T-helper 17 cell (primary cell): ENCODE measurements at regions not wholly inside any gene's neighbourhood (a gene's known extent, or its start where the extent isn't known, plus 50 kb on each side); places are given as distances from the start of the nearest gene placed in this dataset.
"Not testable (repeated sequence)": the region's sequence is repeated elsewhere in the genome, so short reads cannot be mapped to it uniquely, and the experiment has no call there.

Experiments used
- ATAC-seq: fragments of 150-1000 bp; cut with Tn5 transposase; 2 replicates; pipeline ENCODE4 v1.10.0; 2021; ENCODE audit warnings: mild to moderate bottlenecking, moderate library complexity
- DNase-seq, 3 donors: peaks; one replicate each; pipeline versions ENCODE4 v3.0.0 to v3.0.0-alpha.2; 2020 to 2021
- H3K9me3 ChIP-seq: one replicate; pipeline ENCODE4 v1.7.0; 2013; ENCODE audit warnings: low read length, mild to moderate bottlenecking; ENCODE audit not compliant: control insufficient read depth, poor library complexity, severe bottlenecking
- H3K27ac Mint-ChIP-seq: one replicate; pipeline ENCODE4 v1.8.0; 2022; ENCODE audit warnings: mild to moderate bottlenecking, moderate library complexity, mixed read lengths
- H3K27me3 Mint-ChIP-seq: one replicate; pipeline ENCODE4 v1.8.0; 2022; ENCODE audit warnings: mixed read lengths
- H3K36me3 Mint-ChIP-seq: one replicate; pipeline ENCODE4 v1.8.0; 2022; ENCODE audit warnings: low read depth, mixed read lengths
- H3K4me1 Mint-ChIP-seq: one replicate; pipeline ENCODE4 v1.8.0; 2022; ENCODE audit warnings: mild to moderate bottlenecking, mixed read lengths
- H3K4me3 Mint-ChIP-seq: one replicate; pipeline ENCODE4 v1.8.0; 2022; ENCODE audit warnings: mild to moderate bottlenecking, moderate library complexity, mixed read lengths

DNA sequence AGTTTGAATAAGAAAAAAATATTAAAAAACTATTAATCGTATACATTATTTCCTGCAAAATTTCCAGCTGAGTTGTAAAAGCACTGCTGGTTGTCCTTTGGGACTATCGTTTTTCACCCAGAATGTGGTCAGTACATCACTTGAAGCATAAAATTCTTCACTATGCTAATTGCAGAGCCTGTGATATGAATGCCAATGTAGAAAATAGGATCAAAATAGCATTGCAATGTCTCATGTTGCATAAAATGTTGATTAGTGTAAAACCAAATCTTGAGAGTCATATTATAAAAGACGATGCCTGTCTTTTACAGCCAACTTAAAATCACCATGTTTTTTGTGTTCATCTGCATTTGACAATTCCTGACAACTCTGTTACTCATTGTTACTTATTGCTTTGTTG, 207.7 kb downstream of the MMUT start:
- Mint-ChIP-seq H3K4me1 (no peaks in the 10 kb centered on the region), H3K27ac (no peak overlapping the region), H3K27me3 (no peaks in the 10 kb centered on the region), H3K4me3 (no peak overlapping the region), H3K36me3 (no peaks in the 10 kb centered on the region)
- no peaks in the 10 kb centered on the region for H3K9me3 ChIP-seq
- ATAC-seq, result no peak
- DNase-seq, result no peak

DNA sequence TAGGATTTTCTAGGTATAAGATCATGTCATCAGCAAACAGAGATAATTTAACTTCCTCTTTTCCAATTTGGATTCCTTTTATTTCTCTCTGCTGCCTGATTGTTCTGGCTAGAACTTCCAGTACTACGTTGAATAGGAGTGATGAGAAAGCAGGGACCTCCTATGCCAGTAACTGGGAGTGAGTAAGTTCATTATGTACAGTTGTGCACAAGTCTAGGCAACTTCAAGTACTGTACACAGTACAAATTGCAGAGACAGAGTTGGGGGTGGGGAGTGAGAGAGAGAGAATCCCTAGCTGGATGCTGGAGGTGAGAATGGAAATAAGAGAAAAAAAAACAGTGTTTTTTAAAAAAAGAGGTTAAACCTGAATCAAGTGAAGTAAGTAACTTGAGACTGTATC, 210.2 kb downstream of the MMUT start:
- H3K4me3 Mint-ChIP-seq, result no peak overlapping the region
- H3K27me3 Mint-ChIP-seq, result no peaks in the 10 kb centered on the region
- no peak for DNase-seq
- ATAC-seq, result no peak
- no peaks in the 10 kb centered on the region for H3K9me3 ChIP-seq
- H3K4me1 Mint-ChIP-seq, result no peaks in the 10 kb centered on the region
- no peak overlapping the region for H3K27ac Mint-ChIP-seq
- no peaks in the 10 kb centered on the region for H3K36me3 Mint-ChIP-seq

GRCh38 chr6:49233483-49233882, 229.6 kb downstream of the MMUT start:
- DNase-seq (no peak), ATAC-seq (no peak)
- Mint-ChIP-seq H3K27ac (no peak overlapping the region), H3K27me3 (no peaks in the 10 kb centered on the region), H3K4me1 (no peaks in the 10 kb centered on the region), H3K36me3 (no peaks in the 10 kb centered on the region), H3K4me3 (no peak overlapping the region)
- no peaks in the 10 kb centered on the region for H3K9me3 ChIP-seq

DNA sequence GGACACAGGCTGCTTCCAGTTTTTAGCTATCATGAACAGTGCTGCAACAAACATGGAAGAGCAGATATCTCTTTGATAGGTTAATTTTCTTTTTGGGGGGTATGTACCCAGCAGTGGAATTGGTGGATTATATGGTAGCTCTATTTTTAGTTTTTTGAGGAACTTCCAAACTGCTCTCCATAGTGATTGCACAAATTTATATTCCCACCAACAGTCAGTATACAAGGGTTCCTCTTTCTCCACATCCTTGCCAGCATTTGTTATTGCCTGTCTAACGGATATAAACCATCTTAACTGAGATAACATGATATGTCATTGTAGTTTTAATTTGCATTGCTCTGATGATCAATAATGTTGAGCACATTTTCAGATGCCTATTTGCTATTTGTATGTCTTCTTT, 237.6 kb downstream of the MMUT start:
- DNase-seq (no peak), ATAC-seq (no peak)
- Mint-ChIP-seq H3K27ac (no peak overlapping the region), H3K27me3 (no peaks in the 10 kb centered on the region), H3K4me3 (no peak overlapping the region), H3K36me3 (no peaks in the 10 kb centered on the region), H3K4me1 (no peaks in the 10 kb centered on the region)
- H3K9me3 ChIP-seq, result no peaks in the 10 kb centered on the region

- no peaks in the 10 kb centered on the region for H3K9me3 ChIP-seq
- no peaks in the 10 kb centered on the region for H3K36me3 Mint-ChIP-seq
- ATAC-seq (no peak), DNase-seq (no peak)
- no peaks in the 10 kb centered on the region for H3K27me3 Mint-ChIP-seq
- no peak overlapping the region for H3K4me3 Mint-ChIP-seq
- no peaks in the 10 kb centered on the region for H3K4me1 Mint-ChIP-seq
- no peak overlapping the region for H3K27ac Mint-ChIP-seq
Observed at GRCh38 chr6:49220293-49220692, 242.8 kb downstream of the MMUT start.

GRCh38 chr6:49205526-49205925, 257.5 kb downstream of the MMUT start:
- ATAC-seq (no peak), DNase-seq (no peak)
- no peak overlapping the region for H3K27ac Mint-ChIP-seq
- no peaks in the 10 kb centered on the region for H3K27me3 Mint-ChIP-seq
- H3K4me3 Mint-ChIP-seq, result no peak overlapping the region
- no peaks in the 10 kb centered on the region for H3K4me1 Mint-ChIP-seq
- H3K36me3 Mint-ChIP-seq, result no peaks in the 10 kb centered on the region
- H3K9me3 ChIP-seq, result no peaks in the 10 kb centered on the region

DNA sequence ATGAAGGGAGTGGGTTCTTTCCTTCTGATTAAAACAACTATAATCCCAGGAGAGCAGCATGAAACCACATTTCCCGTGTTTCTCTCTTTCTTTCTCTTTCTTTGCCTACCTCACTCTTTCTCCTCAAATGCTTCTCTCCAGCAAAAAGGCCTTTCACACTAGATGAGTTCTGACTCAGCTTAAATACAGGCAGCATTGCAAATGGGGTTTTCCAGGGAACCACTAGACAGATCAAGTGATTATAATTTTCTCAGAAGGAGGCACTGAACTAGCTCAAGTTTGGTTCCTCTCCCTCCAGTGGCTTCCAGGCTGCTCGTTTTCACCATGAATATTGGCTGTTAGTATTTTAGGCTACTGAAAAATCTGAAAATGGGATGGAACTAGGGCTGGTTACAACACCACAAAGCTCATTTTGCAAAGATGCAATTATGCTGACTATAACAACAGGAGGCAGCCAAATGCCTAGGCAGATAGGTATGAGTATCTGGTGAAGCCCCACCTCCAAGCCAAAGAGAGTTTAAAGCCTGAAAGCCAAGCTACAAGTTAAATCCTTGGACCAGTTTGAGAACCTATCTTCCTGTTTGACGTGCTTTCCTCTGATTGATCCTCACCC, 260.0 kb downstream of the MMUT start:
- Mint-ChIP-seq H3K4me3 (no peak overlapping the region), H3K27me3 (no peaks in the 10 kb centered on the region), H3K36me3 (no peaks in the 10 kb centered on the region), H3K4me1 (no peaks in the 10 kb centered on the region), H3K27ac (no peak overlapping the region)
- no peak for DNase-seq
- no peak for ATAC-seq
- H3K9me3 ChIP-seq, result no peaks in the 10 kb centered on the region

GRCh38 chr6:49198015-49198414, 265.0 kb downstream of the MMUT start:
- no peaks in the 10 kb centered on the region for H3K27me3 Mint-ChIP-seq
- no peak overlapping the region for H3K27ac Mint-ChIP-seq
- no peak for DNase-seq
- no peaks in the 10 kb centered on the region for H3K36me3 Mint-ChIP-seq
- no peaks in the 10 kb centered on the region for H3K4me1 Mint-ChIP-seq
- ATAC-seq, result no peak
- no peak overlapping the region for H3K4me3 Mint-ChIP-seq
- H3K9me3 ChIP-seq, result no peaks in the 10 kb centered on the region

DNA sequence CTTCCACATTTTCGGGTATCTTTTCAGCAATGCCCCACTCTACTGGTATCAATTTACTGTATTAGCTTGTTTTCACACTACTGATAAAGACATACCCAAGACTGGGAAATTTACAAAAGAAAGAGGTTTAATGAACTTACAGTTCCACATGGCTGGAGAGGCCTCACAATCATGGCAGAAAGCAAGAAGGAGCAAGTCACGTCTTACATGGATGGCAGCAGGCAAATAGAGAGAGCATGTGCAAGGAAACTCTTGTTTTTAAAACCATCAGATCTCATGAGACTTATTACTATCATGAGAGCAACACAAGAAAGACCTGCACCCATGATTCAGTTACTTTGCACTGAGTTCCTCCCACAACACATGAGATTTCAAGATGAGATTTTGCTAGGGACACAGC, 300.7 kb downstream of the MMUT start:
- H3K9me3 ChIP-seq, H3K4me1 Mint-ChIP-seq, ATAC-seq, H3K4me3 Mint-ChIP-seq, DNase-seq, H3K36me3 Mint-ChIP-seq, H3K27ac Mint-ChIP-seq, H3K27me3 Mint-ChIP-seq: not testable (repeated sequence)

DNA sequence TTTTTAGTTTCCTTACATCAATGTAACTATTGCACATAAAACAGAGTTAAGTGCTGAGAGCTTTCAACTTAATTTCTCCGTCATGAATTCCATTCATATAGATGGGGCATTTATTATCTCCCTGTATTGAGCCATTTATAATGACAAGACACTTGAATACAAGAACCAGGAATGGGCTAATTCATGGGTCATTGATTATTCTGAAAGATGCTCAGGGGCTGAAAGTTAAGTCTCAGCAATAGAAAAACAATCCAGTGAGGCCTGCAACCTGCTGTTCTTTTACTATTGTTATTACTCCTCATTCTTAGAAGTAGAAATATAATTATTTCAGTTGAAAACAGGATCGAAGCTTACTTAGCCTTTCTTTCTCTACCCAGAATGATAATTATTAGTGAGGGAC, 307.7 kb downstream of the MMUT start:
- Mint-ChIP-seq H3K27me3 (no peaks in the 10 kb centered on the region), H3K27ac (no peak overlapping the region), H3K36me3 (no peaks in the 10 kb centered on the region), H3K4me1 (no peaks in the 10 kb centered on the region), H3K4me3 (no peak overlapping the region)
- H3K9me3 ChIP-seq, result peaks cover under 1% of the 10 kb centered on the region
- no peak for DNase-seq
- ATAC-seq, result no peak

DNA sequence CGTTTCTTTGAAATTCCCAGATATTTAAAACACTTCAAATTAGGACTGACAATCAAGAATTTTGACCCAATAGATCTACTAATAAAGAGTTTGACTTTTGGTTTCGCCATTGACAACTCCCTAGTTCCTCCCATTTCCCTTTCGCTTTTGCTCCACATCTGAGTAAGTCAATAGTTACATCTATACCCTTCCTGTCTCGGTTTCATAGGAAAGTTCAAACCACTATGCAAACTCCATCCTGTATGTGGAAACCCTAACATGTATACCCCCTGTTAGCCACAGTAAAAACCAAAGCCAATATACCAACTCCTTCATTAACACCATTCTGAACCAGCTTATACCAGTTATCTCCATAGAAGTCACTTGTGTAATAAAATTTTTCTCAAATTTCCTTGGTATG, 311.1 kb downstream of the MMUT start:
- ATAC-seq (no peak), DNase-seq (no peak)
- Mint-ChIP-seq H3K27ac (no peak overlapping the region), H3K27me3 (no peaks in the 10 kb centered on the region), H3K4me1 (no peaks in the 10 kb centered on the region), H3K4me3 (no peak overlapping the region), H3K36me3 (no peaks in the 10 kb centered on the region)
- H3K9me3 ChIP-seq, result peaks cover 4% of the 10 kb centered on the region

DNA sequence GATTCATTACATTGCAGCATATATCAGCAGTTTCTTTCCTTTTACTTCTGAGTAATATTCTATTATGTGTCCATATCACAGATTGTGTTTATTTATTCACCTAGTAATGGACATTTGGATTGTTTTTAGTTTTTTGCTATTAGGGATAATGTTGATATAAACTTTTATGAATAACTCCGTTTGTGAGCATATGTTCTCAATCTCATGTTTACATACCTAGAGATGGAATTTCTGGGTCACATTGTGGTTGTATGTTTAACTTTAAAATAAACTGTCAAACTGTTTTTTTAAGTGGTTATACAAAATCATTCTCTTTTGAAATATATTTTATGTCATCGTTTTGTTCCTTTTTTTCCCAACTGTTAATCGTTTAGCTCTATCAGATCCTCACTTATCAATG, 311.6 kb downstream of the MMUT start:
- Mint-ChIP-seq H3K27me3 (no peaks in the 10 kb centered on the region), H3K4me3 (no peak overlapping the region), H3K36me3 (no peaks in the 10 kb centered on the region), H3K4me1 (no peaks in the 10 kb centered on the region), H3K27ac (no peak overlapping the region)
- H3K9me3 ChIP-seq, result peaks cover 4% of the 10 kb centered on the region
- ATAC-seq (no peak), DNase-seq (no peak)

DNA sequence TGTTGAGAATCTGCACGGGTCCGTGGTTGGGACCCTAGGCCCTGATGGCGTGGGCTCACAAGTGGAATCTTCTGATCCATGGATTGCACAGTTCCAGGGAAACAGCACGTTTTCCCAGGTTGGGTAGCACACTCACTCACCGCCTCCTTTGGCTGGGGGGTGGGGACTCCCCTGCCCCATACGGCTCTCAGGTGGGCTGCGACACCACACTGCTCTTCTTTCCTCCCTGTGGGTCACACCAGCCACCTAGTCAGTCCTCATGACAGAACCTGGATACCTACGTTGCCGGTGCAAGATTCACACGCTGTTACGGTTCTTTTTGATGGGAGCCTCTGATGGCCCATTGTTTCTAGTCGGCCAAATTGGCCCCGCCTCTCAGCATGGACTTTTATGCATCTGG, 312.0 kb downstream of the MMUT start:
- ATAC-seq, result no peak

DNA sequence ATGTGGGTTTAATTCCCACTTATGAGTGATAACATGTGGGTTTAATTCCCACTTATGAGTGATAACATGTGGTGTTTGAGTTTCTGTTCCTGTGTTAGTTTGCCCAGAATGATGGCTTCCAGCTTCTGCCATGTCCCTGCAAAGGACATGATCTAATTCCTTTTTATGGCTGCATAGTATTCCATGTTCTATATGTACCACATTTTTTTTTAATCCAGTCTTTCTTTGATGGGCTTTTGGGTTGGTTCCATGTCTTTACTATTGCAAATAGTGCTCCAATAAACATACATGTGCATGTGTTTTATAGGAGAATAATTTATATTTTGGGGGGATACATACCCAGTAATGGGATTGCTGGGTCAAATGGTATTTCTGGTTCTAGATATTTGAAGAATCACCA, 317.8 kb downstream of the MMUT start:
- Mint-ChIP-seq H3K27ac (no peak overlapping the region), H3K36me3 (no peaks in the 10 kb centered on the region), H3K4me3 (no peak overlapping the region), H3K27me3 (no peaks in the 10 kb centered on the region), H3K4me1 (no peaks in the 10 kb centered on the region)
- peaks cover 3% of the 10 kb centered on the region for H3K9me3 ChIP-seq
- DNase-seq (no peak), ATAC-seq (no peak)

More for the DNA sequence above, 312.0 kb downstream of the MMUT start:
- Mint-ChIP-seq H3K4me1 (no peaks in the 10 kb centered on the region), H3K27ac (no peak overlapping the region), H3K27me3 (no peaks in the 10 kb centered on the region), H3K36me3 (no peaks in the 10 kb centered on the region), H3K4me3 (no peak overlapping the region)
- no peak for DNase-seq
- H3K9me3 ChIP-seq, result peaks cover 4% of the 10 kb centered on the region
